ENCODE measurements at regions not wholly inside any gene's neighbourhood (a gene's known extent, or its start where the extent isn't known, plus 50 kb on each side); places are given as distances from the start of the nearest gene placed in this dataset.

DNA sequence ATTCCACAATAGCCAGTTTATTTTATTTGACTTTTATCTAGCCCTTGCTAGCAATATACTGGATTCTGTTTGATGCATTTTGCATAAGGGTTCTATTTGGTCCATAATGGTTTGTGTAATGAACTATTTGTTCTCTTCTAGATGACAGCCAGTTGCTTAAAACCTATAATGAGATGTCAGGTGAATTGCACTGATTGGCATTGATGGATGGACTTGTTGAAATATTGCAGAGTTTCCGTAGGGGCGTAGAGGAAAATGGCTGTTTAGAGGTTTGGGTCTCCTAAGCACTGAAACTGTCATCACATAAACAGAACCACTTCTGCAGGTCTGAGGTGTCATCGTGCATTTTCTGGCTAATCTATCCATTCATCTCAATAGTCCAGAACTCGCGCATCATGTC, 124.9 kb upstream of the HDAC9 start:
- DNase-seq: no peak

DNA sequence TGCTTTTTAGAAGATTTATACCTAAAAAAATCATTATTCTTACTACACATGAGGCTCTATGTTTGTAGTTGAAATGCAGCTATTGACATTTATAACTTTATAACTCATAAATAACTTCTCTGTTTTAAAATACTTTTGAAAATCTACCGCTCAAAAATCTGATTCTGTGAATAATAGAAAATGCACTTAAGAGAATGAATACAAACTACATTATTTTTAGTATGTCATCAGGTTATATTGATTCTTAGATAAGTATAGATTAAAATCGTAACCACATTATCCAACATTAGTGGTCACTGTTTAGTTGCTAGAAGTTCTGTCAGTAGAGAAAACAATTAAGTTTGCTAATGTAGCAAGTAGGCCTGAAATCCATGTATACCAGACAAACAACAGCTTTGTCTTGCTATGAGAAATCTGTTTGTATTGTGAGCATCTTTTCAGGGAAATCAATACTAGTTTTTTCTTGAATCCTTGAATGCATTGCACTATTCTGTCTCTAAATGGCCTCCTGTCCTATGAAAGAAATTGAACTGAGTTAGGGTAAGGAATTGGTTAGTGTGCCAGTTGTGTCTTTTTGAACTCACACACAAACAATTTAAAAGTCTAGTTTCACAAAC, 116.5 kb upstream of the HDAC9 start:
- no peak for DNase-seq

DNA sequence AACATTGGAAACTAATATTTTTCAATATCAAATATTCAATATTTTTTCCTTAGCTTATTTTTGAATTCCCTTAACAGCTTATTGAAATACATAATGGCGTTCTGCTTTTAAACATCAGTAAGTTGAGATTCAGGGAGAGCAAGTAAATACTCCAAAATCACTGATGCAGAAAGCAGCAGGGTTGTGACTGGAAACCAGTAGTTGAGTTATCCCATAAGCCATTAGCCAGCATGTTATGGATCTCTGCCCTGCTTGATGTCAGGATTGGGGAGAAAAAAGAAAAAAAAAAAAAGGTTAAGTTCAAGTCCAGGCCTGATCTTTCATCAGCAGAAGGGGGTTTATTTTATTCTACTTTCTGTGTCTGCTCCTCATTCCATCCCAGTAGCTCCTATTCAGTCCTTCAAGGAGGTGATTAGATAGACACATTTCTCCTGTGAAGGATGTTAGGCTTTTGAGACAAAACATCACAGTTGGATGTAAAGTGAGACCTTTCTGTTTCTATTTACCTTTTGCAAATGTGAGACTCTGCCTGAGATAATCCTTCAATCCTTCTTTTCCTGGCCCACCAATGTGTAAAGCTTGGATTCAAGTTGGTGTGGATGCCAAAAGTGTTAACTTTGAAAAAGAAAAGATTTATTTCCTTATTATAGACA, 110.9 kb upstream of the HDAC9 start:
- DNase-seq: no peak

DNA sequence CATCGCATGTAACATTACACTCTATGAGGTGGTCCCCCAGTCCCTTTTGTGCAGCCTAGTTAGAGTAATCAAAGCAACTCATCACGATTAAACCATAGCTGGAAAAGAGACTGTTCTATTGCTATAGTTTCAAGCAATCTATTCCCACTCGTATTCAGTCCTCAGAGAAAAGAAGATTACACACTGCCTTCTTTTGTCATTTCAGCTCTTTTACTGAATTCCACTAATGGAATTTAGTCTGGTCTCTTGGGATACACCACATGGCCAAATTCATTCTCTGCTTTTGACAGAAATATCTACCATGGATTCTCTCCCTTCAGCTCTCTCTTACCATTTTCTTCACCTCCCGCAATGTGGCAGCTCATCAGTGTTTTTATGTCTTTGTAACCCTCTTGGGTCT, 108.9 kb upstream of the HDAC9 start:
- no peak for DNase-seq

DNA sequence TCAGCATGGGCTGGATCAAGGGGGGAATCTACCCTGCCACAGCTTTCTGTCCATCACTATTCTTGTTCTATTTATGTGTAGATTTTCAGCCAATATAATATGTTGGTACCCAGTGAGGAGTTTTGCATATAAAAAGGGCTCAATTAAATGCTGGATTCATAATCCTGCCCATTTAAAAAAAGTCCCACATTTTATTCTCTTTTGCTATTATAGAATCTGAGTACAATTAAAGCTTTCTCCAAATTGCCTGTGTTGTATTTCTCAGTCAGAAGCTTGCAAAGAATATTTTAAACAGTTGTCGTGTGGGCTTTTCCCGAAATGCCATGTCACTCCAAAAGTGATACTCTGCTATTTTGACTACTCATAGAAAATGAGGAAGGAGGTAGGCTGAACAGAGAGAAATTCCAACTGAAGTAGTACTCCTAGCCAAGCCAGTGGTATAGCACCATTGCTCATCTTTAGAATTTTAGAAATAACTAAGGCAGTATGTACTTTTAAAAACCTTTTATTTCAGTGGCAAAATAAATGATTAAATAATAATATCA, 108.3 kb upstream of the HDAC9 start:
- no peak for DNase-seq

DNA sequence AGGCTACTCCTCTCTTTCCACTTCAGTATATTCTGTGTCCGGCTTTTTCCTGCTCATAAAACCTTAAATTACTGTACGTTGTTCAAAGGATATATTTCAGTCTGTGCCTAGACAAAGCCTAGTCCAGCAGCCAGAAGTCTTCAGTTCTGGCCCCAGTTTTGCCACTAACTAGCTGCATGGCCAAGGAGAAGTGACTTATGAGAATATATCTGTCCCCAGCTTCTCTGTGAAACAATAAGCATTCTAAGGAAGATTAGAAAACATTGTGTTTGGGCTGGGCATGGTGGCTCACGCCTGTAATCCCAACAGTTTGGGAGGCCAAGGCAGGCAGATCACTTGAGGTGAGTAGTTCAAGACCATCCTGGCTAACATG, 105.0 kb upstream of the HDAC9 start:
- DNase-seq: no peak

DNA sequence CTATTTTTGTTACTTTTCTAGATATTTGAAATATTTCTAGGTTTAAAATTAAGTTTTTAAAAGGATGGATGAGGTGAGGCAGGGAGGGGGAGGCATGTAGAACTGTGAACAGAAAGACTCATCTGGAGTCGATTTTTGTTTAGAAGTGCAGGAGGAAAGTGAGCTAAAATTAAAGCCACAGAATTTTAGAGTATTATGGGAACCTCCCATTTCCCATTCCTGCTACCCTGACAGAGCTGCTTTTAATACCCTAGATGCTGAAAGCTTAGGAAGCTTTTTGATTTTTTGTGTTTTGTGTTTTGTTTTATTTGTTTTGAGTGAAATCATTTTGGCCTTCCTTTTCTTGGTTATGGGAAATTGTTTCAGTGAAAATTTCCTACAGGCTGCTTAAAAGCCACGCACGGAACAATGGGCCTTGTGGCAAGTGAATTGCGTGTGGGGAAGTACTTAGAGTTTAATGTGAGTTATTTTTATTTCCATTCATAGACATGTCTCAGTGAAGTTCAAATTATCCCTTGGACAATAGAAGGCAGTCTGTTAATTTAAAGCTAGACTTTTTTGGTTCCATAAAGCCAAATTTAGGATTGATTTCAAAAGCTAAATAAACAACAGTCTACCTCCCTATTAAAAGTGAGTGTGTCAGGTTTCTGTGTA, 102.0 kb upstream of the HDAC9 start:
- DNase-seq: no peak

DNA sequence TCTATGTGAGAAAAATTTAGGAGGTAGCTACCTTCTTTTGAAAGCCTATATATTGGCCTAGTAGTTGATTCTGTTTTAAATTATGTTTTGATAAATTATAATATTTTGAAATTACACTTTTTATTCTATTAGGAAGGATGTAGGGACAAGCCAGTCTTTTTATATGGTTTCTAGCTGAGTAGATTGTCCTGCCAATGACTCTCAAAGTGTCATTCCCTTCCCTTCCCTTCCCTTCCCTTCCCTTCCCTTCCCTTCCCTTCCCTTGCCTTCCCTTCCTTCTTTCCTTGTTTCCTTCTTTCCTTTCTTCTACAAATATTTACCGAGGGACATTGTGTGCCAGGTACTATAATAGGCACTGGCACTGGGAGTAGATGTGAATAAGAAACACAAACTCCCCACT, 99.7 kb upstream of the HDAC9 start:
- DNase-seq: no peak

DNA sequence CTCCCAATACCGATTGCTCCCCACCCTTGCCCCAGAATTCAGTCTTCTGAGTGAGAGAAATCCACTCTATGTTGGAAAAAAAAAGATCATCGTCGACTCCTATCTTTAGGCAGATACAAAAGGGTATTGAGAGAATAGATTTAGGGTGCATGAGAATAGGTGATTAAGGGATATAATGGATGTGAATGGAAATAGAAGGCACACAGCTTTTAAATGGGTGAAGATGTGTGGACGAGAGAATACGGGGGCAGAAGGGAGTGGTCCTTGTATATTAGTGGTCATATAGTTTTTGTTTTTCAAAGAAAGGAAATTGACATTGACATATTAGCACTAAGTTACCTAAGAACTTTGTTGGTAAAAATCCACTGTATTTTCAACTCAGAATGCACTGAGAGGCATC, 98.6 kb upstream of the HDAC9 start:
- DNase-seq: no peak

DNA sequence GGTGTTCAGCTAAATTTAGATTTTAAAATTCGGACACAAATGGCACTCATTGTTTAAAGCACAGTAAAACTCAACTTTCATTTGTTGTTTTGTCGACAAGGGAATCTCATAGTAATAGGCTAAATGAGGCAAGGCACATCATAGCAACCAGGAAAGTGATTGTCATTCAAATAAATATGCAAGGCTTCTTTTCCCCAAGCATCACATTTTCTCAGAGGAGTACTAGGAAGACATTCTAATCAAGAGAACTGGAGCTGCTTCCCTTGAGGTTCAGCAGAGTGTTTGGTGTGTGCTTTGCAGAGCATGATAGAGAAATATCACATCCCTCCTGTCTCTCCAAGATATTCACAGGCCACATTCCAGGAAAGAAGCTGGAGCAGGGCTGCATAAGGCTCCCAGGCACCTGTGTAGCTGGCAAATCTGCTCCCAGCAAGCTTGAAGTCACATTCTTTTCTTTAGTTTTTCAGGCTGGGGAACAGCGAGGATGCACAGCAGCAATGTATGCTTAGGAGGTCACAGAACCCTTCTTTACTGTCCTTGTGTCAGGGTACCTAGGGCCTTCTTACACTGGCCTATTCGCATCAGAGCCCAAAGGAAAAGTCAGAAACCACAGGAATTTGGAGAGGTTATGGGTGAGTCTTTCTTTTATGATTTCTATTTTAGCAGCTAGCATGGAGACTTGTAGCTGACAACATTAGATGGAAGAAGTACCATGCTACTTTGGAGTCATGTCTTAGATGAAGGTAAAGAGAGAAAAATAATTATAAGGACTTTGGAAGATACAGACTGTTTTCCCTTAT, 95.9 kb upstream of the HDAC9 start:
- DNase-seq: no peak

DNA sequence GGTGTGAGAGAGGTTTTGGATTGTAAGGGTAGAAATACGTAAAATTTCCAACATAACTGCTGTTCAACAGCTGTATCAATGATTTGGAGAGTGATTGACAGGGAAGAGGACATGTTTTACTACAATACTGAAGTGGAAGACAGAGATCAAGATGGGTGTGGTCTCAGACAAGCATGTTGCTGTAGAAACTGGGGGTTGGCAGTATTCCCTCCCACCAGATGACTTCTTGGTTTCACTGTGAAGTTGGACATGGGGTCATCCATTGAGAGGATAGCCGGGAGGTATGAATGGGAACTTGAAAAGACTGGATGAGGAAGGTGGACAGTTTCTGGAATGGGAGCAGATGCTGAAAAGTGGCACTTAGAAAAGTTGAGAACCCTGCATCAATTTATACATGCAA, 95.3 kb upstream of the HDAC9 start:
- no peak for DNase-seq

DNA sequence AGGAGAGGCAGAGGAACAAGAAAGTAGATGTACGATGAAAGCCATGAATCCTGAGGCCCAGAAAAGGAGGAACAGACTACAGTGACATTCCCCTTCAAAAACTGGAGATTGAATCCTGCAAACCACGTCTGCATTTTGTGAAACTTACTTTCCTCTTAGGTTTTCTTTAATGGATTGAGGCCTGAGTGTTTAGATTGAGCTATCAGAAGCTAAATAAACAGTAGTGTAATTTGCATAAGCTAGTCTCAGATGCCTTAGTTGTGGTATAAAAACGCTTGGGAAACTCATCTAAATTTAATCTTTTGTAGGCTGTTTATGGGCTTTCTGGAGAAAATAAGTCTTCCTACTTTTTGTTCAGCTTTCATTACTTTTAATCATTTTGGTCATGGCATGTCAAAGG, 94.8 kb upstream of the HDAC9 start:
- DNase-seq: no peak

DNA sequence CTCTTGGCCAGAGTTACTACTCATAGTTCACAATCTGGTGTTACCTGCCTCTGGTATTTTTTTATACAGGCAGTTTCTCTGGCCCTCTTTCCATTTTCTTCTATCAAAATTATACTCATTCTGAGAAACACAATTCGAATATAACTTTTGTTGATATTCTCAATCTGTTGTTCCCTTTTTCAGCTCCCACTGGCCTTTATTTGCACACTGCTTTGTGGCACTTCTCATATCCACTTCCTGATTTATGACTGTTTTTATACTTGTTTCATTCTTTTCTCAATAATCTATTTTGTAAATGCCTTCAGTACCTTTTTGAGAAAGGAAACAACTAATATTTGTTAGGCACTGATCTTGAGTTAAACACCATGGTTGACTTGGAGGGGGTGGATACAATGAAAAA, 93.8 kb upstream of the HDAC9 start:
- DNase-seq: no peak

DNA sequence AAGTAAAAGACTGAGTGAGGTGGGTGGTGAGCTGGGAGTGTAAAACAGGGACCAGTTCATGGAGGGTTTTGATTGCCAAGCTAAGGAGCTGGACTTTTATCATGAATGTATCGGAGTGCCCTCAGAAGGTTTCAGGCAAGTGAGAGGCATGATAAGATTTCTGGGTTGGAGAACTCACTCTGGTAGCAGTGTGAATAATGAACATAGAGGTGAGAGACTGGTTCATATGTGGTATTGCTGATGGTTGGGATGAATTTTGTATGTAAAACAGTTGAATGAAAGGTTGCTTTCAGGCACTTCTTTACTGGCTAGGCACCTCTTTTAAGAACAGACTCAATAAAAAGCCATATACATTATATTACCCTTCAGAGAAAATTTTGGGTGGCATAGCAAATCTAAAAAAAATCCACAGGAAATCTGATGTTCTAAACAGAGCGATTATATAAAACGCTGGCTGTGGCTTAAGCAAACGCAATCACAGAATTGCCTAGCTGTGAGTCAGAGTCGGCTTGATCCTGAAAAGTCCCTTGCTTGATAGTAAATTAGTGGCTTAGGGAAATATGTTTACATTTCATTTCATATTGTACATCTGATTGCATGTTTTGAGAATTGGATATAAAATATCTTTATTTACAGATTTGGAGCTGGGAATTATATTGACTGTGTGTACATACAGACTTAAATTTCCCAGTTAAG, 92.9 kb upstream of the HDAC9 start:
- DNase-seq: no peak

DNA sequence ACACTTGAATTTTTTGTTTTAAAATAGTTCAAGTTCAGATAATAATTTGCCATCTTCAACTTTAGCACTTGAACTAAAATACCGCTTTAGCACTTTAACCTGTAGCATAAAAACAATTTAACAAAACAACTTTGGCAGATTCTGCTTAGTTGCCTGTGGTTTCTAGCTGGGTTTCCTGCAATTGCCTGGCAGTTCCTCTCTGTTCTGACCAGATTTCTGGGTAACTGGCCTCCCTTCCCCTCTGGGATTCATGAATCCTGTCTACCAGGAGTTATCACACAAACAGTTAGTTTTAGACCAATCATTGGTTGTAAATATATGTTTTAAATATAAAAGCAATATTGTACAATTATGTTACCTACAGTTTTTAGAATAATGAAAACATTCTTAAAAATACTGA, 89.8 kb upstream of the HDAC9 start:
- DNase-seq: no peak

DNA sequence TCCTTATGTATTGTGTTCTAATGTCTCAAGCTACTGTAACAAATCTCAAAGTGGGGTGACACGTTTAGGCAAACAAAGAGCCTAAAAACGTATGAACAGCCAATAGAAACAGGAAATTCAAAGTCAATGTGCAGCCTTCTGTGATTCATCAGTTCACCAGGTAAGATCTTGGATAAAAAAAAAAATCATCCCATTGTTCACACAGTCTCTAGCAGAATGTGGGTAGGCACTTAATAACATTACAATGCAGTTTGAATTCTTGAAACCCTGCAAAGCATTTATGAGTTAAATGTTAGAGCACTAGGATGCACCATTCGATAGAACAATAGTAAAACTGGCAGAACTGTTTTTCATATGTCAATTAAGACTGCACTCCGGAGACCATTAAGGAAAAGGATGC, 88.2 kb upstream of the HDAC9 start:
- no peak for DNase-seq

DNA sequence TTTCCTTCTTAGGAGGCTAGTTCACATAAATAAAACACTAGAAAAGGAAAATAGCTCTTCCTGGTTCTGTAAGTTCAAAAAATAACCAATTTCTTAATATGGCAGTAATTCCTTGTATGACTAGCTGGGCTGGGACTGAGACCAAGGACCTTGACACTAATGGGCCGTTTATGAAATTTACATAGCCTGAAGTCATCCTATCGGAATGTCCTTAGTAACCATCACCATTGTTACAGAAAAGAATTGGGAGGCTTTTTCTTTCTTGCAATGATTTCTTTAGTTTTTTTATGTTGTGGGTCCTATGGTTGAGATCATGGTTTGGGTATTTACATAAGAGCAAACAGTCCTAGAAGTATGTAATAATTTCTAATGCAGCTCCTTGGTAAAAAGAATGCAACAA, 87.1 kb upstream of the HDAC9 start:
- no peak for DNase-seq

DNA sequence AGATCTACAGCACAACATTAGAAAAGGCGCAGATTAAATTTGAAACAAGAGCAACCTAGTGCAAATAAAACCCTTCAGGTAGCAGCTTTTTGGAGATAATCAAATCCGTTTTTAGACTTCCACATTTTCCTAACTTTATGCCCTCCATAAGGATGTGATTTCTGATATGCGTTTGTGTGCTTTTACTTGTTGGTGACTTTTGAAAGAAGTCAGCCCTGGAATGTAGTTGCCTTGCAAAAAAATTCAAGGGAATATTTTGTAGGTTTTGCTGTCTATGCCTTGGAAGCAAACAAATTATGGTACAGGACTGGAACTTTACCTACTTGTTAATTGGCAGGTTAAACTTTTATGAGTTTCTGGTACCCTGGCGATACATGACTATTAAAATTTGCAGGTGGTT, 86.7 kb upstream of the HDAC9 start:
- DNase-seq: no peak

DNA sequence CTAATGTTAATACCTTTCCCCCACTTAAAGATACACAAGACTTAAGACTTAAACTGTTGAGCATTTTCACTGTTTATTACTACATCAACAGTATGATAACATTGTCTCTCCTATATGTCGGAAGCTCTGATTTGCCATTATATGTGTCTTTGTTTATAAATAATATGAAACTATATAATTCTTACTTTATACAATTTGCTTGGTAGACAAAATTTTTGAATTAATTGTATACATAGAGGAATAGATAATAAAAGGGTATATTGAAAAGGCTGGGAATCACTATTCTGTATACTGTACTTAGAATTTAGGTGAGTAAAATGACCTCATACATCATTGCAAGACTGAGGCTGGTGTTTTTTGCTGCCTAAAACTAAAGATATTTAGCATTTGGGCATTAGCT, 82.1 kb upstream of the HDAC9 start:
- DNase-seq: no peak

DNA sequence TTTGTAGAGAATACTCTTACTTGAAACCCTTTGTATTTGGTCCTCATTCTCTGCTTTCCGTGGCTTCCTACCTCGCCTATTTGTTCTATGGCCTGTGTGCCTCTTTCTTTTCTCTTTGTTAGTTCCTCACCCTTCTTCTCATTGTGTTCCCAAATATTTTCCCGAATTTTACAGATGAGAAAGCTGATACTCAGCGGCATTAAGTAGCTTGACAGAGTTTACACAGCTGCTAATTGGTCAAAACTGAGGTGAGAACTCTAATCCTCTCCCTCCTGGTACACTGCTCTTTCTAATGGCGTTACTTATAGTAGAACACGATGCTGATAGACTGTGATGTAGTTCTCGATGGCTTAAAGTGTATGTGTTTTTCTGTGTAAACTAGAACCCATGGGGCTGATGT, 80.7 kb upstream of the HDAC9 start:
- no peak for DNase-seq

DNA sequence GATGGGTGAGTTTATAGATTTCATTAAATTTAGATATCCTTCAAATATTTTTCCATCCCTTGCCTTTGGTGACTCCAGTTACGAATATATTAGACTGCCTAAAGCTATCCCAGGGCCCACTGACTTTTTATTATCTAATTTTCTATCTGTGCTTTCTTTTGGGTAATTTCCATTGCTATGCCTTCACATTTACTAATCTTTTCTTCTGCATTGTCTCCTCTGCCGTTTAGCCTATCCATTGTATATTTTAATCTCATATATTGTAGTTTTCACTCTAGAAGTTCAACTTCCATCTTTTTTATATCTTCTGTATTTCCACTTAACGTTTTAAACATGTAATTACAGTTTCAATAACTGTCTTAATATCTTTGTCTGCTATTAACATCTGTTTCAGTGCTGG, 78.6 kb upstream of the HDAC9 start:
- DNase-seq: no peak

DNA sequence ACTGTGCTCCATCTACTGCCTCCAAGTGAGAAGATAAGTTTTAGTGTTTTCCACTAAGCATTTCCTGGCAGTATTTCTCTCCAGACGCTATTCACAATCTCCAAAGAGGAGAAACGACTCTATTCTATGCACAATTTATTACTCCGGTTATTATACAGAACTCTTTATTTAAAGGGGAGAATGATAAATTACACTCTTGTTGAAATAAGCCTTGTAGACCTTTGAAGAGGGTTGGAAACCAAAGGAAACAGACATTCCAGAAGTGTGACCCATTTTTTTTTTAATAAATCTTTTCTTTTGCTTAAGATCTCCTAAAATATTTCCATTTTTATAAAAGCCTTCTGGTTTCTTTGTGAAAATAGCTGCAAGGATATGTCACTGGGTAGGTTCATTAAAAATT, 76.1 kb upstream of the HDAC9 start:
- no peak for DNase-seq

DNA sequence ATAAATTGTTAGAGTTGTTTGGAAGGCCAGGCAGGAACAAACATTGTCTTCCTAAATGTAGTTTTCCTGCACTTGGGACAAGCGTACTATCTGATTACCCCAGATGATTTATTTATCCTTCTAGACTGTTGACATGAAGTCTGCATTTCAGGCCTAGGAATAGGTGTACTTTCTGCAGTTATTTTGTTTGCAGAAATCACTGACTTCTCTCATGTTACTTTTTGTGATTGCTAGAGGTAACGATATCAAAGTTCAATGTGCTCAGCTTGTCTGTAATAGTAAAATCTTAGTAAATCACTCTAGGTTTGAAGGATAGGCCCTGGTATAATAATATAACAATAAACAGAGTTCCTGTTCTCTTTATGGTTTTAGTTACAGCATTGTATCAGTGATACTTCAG, 75.4 kb upstream of the HDAC9 start:
- no peak for DNase-seq

Measured in NCI-H524 treated with DMSO at 0.1 percent for 48 hours (cell line).